Brain microvascular endothelial cell (primary cell): ENCODE measurements at regions not wholly inside any gene's neighbourhood (a gene's known extent, or its start where the extent isn't known, plus 50 kb on each side); places are given as distances from the start of the nearest gene placed in this dataset.

Source experiments
- DNase-seq: peaks from one replicate; pipeline ENCODE4 v3.0.0-alpha.2; 2020
- H3K27ac ChIP-seq: fragments of 250-450 bp; sonication (Bioruptor Pico); 2 replicates; pipeline ENCODE4 v1.5.1; 2020; ENCODE audit warnings: mild to moderate bottlenecking, moderate library complexity
- H3K27me3 ChIP-seq: fragments of 250-450 bp; sonication (Bioruptor Pico); replicated peaks from 2 replicates; pipeline ENCODE4 v1.5.1; 2020; ENCODE audit warnings: mild to moderate bottlenecking
- H3K36me3 ChIP-seq: fragments of 250-450 bp; sonication (Bioruptor Pico); replicated peaks from 2 replicates; pipeline ENCODE4 v1.5.1; 2020; ENCODE audit warnings: mild to moderate bottlenecking
- H3K4me3 ChIP-seq: 2 replicates; pipeline ENCODE4 v1.5.1; 2011; ENCODE audit warnings: low read depth, mild to moderate bottlenecking, control low read depth, low read length, moderate library complexity
- in situ Hi-C: cut with HindIII; loops from 2 replicates; pipeline ENCODE4 v1.10.0; 2017; ENCODE audit warnings: low sequenced_read_pairs, low pct_ligation_motif_present
- TF ChIP-seq, protein P1 (sequence below): IDR thresholded peaks from 2 replicates; pipeline ENCODE4 v1.5.1; 2011; ENCODE audit warnings: low read depth, mild to moderate bottlenecking, moderate library complexity, low read length, control low read depth, inconsistent platforms; ENCODE audit errors: missing control alignments

- DNase-seq: no peak
- TF ChIP-seq, protein P1, sequence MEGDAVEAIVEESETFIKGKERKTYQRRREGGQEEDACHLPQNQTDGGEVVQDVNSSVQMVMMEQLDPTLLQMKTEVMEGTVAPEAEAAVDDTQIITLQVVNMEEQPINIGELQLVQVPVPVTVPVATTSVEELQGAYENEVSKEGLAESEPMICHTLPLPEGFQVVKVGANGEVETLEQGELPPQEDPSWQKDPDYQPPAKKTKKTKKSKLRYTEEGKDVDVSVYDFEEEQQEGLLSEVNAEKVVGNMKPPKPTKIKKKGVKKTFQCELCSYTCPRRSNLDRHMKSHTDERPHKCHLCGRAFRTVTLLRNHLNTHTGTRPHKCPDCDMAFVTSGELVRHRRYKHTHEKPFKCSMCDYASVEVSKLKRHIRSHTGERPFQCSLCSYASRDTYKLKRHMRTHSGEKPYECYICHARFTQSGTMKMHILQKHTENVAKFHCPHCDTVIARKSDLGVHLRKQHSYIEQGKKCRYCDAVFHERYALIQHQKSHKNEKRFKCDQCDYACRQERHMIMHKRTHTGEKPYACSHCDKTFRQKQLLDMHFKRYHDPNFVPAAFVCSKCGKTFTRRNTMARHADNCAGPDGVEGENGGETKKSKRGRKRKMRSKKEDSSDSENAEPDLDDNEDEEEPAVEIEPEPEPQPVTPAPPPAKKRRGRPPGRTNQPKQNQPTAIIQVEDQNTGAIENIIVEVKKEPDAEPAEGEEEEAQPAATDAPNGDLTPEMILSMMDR: no peak
- H3K4me3 ChIP-seq: no peak overlapping the region
- H3K27me3 ChIP-seq: no peaks in the 10 kb centered on the region
- in situ Hi-C loops: no loop called here
- no peak overlapping the region for H3K27ac ChIP-seq
- H3K36me3 ChIP-seq: no peaks in the 10 kb centered on the region
Measured at GRCh38 chr15:52876991-52877663, 87.0 kb upstream of the ONECUT1 start.

DNA sequence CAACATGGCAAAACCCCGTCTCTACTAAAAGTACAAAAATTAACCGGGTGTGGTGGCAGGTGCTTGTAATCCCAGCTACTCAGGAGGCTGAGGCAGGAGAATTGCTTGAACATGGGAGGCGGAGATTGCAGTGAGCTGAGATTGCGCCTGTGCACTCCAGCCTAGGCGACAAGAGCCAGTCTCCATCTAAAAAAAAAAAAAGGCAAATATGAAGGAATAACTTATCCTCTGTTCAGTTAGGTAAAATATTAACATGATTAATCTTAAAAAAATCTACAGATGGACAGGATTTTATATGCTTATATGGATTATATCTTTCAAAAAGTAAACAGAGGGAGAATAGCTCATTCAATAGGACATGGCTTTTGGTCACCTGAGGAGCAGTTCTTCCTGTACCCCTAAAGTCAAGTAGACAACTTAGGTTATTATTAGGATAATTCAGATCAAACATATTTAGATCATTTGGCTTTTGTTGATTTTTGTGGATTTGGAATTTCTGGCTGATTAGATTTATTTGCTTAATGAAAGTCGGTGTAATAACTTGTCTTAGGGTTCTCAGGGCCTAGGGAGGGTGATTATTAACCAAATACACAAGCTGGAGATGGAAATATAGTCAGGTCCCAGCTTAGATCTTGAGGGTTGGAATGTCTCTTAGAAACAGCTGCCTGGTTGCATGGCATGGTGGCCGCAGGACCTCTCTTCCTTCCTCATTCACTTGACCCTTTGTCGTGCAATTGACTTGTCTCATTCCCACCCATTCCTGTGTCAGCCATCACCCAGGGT lies 82.1 kb upstream of the ONECUT1 start:
- DNase-seq: no peak
- no peaks in the 10 kb centered on the region for H3K36me3 ChIP-seq
- no peak overlapping the region for H3K4me3 ChIP-seq
- in situ Hi-C loops: no loop called here
- no peaks in the 10 kb centered on the region for H3K27me3 ChIP-seq
- no peak overlapping the region for H3K27ac ChIP-seq
- TF ChIP-seq, protein P1: no peak

- in situ Hi-C loops: no loop called here
- TF ChIP-seq, protein P1: no peak
Measured at GRCh38 chr15:52870015-52870414, 79.9 kb upstream of the ONECUT1 start.

DNA sequence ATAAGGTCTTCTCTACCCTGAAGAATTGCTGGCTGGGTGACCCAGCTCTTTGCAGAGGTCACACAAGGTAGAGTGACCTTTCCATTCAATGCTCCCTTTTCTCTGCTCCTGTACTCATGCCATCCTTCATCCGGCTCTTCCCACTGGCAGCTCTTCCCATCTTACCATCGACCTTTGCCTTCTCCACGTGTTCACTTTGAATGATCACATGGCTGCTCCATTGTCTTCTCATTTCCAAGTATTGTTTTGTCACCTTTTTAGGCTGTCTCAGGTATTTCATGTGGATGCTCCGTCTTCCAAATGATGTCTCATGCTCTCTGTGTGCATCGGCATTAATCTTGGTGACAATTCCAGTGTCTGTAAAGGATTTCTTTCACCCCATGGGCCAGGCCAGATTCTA lies 76.6 kb upstream of the ONECUT1 start:
- H3K4me3 ChIP-seq: no peak overlapping the region
- H3K27me3 ChIP-seq: no peaks in the 10 kb centered on the region
- TF ChIP-seq, protein P1: no peak
- no peaks in the 10 kb centered on the region for H3K36me3 ChIP-seq
- DNase-seq: no peak
- in situ Hi-C loops: no loop called here
- H3K27ac ChIP-seq: no peak overlapping the region

More at GRCh38 chr15:52870015-52870414, 79.9 kb upstream of the ONECUT1 start:
- Histone ChIP-seq H3K27me3 (no peaks in the 10 kb centered on the region), H3K27ac (no peak overlapping the region), H3K36me3 (no peaks in the 10 kb centered on the region), H3K4me3 (no peak overlapping the region)
- no peak for DNase-seq

DNA sequence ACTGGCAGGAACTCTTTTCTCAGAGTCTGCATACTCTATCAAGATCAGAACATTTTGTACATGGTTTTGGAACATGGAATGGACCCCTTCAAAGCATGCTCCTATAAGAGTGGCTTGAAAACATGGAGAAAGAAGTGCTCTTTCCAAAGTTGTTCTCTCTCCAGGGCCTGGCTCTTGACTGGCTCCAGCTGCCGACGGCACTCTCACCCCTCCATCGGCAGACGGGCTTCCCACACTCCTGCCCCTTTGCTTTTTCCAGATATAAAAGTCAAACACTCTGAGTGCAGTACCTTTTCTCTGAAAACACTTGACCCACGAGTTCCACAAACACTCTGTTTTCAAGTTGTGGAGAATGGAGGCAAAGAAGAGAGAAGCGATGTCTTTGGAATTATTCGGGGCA lies 72.5 kb upstream of the ONECUT1 start:
- H3K27ac ChIP-seq: no peak overlapping the region
- no peak overlapping the region for H3K4me3 ChIP-seq
- DNase-seq: no peak
- in situ Hi-C loops: no loop called here
- H3K36me3 ChIP-seq: no peaks in the 10 kb centered on the region
- H3K27me3 ChIP-seq: no peaks in the 10 kb centered on the region
- TF ChIP-seq, protein P1: no peak

GRCh38 chr15:52858782-52859176 lies 68.6 kb upstream of the ONECUT1 start:
- in situ Hi-C loops: no loop called here
- Histone ChIP-seq H3K27ac (no peak overlapping the region), H3K36me3 (no peaks in the 10 kb centered on the region), H3K27me3 (no peaks in the 10 kb centered on the region), H3K4me3 (no peak overlapping the region)
- DNase-seq: no peak
- TF ChIP-seq, protein P1: no peak
